SU-DHL-6 (cell line): ENCODE measurements at regions not wholly inside any gene's neighbourhood (a gene's known extent, or its start where the extent isn't known, plus 50 kb on each side); places are given as distances from the start of the nearest gene placed in this dataset.

ENCODE experiments used
- EZH2phosphoT487 ChIP-seq: fragments of 200-600 bp; sonication (generic), shearing (Covaris generic); conservative IDR thresholded peaks from 2 replicates; pipeline ENCODE4 v1.6.1; 2018; ENCODE audit warnings: mild to moderate bottlenecking, antibody characterized with exemption, low read length, moderate library complexity, mixed read lengths
- TF ChIP-seq, protein P1 (sequence below): fragments of 200-600 bp; sonication (generic); IDR thresholded peaks from one replicate; pipeline ENCODE4 v1.5.1; 2017; ENCODE audit warnings: antibody characterized with exemption, mild to moderate bottlenecking, low read length, moderate library complexity; ENCODE audit not compliant: insufficient read depth, poor library complexity, severe bottlenecking

DNA sequence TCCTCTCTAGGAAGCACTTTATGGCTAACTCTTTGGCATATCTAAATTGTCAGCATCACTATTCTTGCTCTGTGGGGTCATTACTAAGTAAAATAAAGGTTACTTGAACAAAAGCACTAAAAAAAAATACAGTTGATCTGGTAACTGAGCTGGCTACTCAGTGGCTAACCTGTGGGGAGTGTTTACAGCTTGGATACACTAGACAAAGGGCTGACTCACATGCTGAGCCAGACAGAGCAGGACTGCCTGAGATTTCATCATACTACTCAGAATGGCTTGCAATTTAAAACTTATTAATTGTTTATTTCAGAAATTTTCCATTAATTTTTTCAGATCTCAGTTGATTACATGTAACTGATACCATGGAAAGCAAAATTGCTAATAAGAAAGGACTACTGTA lies 1690.4 kb upstream of the SLC39A10 start:
- TF ChIP-seq, protein P1, sequence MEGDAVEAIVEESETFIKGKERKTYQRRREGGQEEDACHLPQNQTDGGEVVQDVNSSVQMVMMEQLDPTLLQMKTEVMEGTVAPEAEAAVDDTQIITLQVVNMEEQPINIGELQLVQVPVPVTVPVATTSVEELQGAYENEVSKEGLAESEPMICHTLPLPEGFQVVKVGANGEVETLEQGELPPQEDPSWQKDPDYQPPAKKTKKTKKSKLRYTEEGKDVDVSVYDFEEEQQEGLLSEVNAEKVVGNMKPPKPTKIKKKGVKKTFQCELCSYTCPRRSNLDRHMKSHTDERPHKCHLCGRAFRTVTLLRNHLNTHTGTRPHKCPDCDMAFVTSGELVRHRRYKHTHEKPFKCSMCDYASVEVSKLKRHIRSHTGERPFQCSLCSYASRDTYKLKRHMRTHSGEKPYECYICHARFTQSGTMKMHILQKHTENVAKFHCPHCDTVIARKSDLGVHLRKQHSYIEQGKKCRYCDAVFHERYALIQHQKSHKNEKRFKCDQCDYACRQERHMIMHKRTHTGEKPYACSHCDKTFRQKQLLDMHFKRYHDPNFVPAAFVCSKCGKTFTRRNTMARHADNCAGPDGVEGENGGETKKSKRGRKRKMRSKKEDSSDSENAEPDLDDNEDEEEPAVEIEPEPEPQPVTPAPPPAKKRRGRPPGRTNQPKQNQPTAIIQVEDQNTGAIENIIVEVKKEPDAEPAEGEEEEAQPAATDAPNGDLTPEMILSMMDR: no peak
- TF ChIP-seq EZH2phosphoT487: no peak
